Right lobe of liver (tissue), 6 donors: ENCODE measurements at regions not wholly inside any gene's neighbourhood (a gene's known extent, or its start where the extent isn't known, plus 50 kb on each side); places are given as distances from the start of the nearest gene placed in this dataset.

ENCODE experiments used
- ATAC-seq, 4 donors: fragments of 200-7000 bp; cut with Tn5 transposase; one replicate each; pipeline ENCODE4 v1.9.1; 2020; ENCODE audit warnings: mild to moderate bottlenecking in 4 of 4, moderate library complexity in 4 of 4
- DNase-seq, 3 donors: peaks; one replicate each; pipeline ENCODE4 v3.0.0-alpha.2; 2020
- H3K27ac ChIP-seq, 3 donors: fragments of 200-600 bp; one replicate each; pipeline ENCODE4 v1.8.0; 2022
- H3K27me3 ChIP-seq, 2 donors: fragments of 200-600 bp; one replicate each; pipeline ENCODE4 v1.8.0; 2022
- H3K36me3 ChIP-seq, 4 donors: fragments of 200-600 bp; sonication (generic) in 1 of 4; one replicate each; pipeline versions ENCODE4 v1.5.1 to v1.8.0; 2017 to 2022; ENCODE audit warnings: control low read depth in 1 of 4
- H3K4me1 ChIP-seq, 4 donors: fragments of 200-600 bp; sonication (generic) in 1 of 4; one replicate each; pipeline versions ENCODE4 v1.5.1 to v1.8.0; 2017 to 2022; ENCODE audit warnings: control low read depth in 1 of 4
- H3K4me3 ChIP-seq, 3 donors: fragments of 200-600 bp; one replicate each; pipeline ENCODE4 v1.8.0; 2022
- H3K9me3 ChIP-seq, 4 donors: fragments of 200-600 bp; sonication (generic) in 1 of 4; one replicate each; pipeline versions ENCODE4 v1.5.1 to v1.8.0; 2017 to 2022; ENCODE audit warnings: control low read depth in 1 of 4
- POLR2A ChIP-seq: fragments of 450-650 bp; IDR thresholded peaks from one replicate; pipeline ENCODE4 v1.6.1; 2017; ENCODE audit warnings: antibody characterized with exemption, mild to moderate bottlenecking
- WGBS: methylation state at CpG from one replicate; pipeline ENCODE4 v1.1.6; 2018; ENCODE audit warnings: low coverage, low lambda C conversion rate; ENCODE audit not compliant: insufficient coverage; ENCODE audit errors: missing lambda C conversion rate; 5-methylcytosine and 5-hydroxymethylcytosine counted together
- intact Hi-C, 2 donors: fragments of 100-400 bp; cut with DNase I; formaldehyde crosslinking; loops; one replicate each; pipeline versions ENCODE4 v1.11.2 to v1.14.1; 2022
- TF ChIP-seq, protein P1 (sequence below), 4 donors: fragments of 200-600 bp in 3 of 4; fragments of 450-650 bp in 1 of 4; IDR thresholded peaks; one replicate each; pipeline versions ENCODE4 v1.5.1 to v1.8.0; 2016 to 2022; ENCODE audit warnings: antibody characterized with exemption in 4 of 4, mild to moderate bottlenecking in 2 of 4
- donor health status: DM: no; HTN: yes; CAD: no.
- donor health status: DM: no; HTN: no; CAD: no.
- donor health status: DM: no; HTN: no; CAD: no.
- donor health status: DM: no; HTN: yes; CAD: no.
- donor health status: DM: no; HTN: yes; CAD: no.

DNA sequence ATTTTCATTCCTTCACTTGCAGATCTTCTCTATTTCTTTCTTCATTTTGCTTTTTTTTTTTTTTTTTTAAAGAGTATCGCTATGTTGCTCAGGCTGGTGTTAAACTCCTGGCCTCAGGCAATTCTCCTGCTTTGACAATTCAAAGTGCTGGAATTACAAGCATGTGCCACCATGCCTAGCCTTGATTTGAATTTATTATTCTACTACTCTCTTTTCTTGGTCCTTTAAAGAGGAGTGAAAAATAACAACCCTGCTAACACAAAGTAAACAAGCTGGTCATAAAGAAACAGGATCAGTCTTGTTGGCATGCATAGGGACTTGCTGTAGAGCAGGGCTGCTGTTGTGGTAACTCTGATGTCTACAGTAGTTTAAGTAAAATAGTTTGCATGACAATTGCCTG lies 1615.3 kb upstream of the ZEB2 start:
- intact Hi-C loops = no loop called here
- no peak for DNase-seq
- Histone ChIP-seq H3K27ac (no peak overlapping the region), H3K9me3 (no peaks in the 10 kb centered on the region), H3K4me1 (no peaks in the 10 kb centered on the region), H3K36me3 (no peaks in the 10 kb centered on the region), H3K27me3 (no peaks in the 10 kb centered on the region), H3K4me3 (no peak overlapping the region)
- WGBS = no CpG with 5 or more reads among the region's 1 CpG
- TF ChIP-seq, protein P1, sequence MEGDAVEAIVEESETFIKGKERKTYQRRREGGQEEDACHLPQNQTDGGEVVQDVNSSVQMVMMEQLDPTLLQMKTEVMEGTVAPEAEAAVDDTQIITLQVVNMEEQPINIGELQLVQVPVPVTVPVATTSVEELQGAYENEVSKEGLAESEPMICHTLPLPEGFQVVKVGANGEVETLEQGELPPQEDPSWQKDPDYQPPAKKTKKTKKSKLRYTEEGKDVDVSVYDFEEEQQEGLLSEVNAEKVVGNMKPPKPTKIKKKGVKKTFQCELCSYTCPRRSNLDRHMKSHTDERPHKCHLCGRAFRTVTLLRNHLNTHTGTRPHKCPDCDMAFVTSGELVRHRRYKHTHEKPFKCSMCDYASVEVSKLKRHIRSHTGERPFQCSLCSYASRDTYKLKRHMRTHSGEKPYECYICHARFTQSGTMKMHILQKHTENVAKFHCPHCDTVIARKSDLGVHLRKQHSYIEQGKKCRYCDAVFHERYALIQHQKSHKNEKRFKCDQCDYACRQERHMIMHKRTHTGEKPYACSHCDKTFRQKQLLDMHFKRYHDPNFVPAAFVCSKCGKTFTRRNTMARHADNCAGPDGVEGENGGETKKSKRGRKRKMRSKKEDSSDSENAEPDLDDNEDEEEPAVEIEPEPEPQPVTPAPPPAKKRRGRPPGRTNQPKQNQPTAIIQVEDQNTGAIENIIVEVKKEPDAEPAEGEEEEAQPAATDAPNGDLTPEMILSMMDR (IDR thresholded peaks at IDR 0.05) = no peak
- TF ChIP-seq POLR2A = no peak
- no peak for ATAC-seq

DNA sequence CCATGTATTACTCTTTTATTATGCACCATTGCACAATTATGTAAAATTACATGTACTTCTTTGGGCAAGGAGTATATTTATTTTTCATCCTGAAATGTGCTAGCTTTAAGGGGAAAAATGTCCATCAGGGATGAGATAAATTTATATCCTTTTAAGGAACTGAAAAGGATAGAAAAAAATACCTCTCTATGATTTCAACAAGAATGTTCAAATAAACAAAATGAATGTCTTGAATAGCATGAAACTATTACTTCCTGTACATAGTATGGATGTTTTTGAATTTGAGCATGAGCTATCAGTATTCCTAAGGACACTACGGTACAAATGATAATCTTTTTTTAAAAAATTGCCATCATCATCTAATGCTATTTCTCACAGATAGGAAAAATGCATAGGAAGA lies 1611.9 kb upstream of the ZEB2 start:
- H3K9me3 ChIP-seq = no peaks in the 10 kb centered on the region
- intact Hi-C loops = no loop called here

GRCh38 chr2:146131048-146131447 lies 1611.1 kb upstream of the ZEB2 start:
- H3K27me3 ChIP-seq = no peaks in the 10 kb centered on the region
- no peaks in the 10 kb centered on the region for H3K9me3 ChIP-seq
- H3K4me1 ChIP-seq = no peaks in the 10 kb centered on the region
- ATAC-seq (no peak), DNase-seq (no peak)
- intact Hi-C loops = no loop called here
- no peaks in the 10 kb centered on the region for H3K36me3 ChIP-seq
- TF ChIP-seq, protein P1 (IDR thresholded peaks at IDR 0.05) = no peak
- TF ChIP-seq POLR2A = no peak
- H3K4me3 ChIP-seq = no peak overlapping the region
- H3K27ac ChIP-seq = no peak overlapping the region
- WGBS = 48% methylated on average over 2 of the region's 2 CpGs

More for the DNA sequence above, 1611.9 kb upstream of the ZEB2 start:
- Histone ChIP-seq H3K27me3 (no peaks in the 10 kb centered on the region), H3K36me3 (no peaks in the 10 kb centered on the region), H3K27ac (no peak overlapping the region), H3K4me1 (no peaks in the 10 kb centered on the region), H3K4me3 (no peak overlapping the region)
- TF ChIP-seq, protein P1 (IDR thresholded peaks at IDR 0.05) = no peak
- no peak for TF ChIP-seq POLR2A
- no peak for DNase-seq
- ATAC-seq = no peak
- 93% methylated on average over 1 of the region's 1 CpG for WGBS

GRCh38 chr2:146130290-146130689 lies 1610.4 kb upstream of the ZEB2 start:
- intact Hi-C loops = no loop called here
- WGBS = no CpG with 5 or more reads among the region's 4 CpGs

More at GRCh38 chr2:146130290-146130689, 1610.4 kb upstream of the ZEB2 start:
- ATAC-seq (no peak), DNase-seq (no peak)
- no peaks in the 10 kb centered on the region for H3K36me3 ChIP-seq
- H3K4me1 ChIP-seq = no peaks in the 10 kb centered on the region
- H3K9me3 ChIP-seq = no peaks in the 10 kb centered on the region
- TF ChIP-seq, protein P1 (IDR thresholded peaks at IDR 0.05) = no peak
- TF ChIP-seq POLR2A = no peak
- no peak overlapping the region for H3K4me3 ChIP-seq
- no peaks in the 10 kb centered on the region for H3K27me3 ChIP-seq
- no peak overlapping the region for H3K27ac ChIP-seq
